Right lobe of liver (tissue), 6 donors: ENCODE measurements at regions not wholly inside any gene's neighbourhood (a gene's known extent, or its start where the extent isn't known, plus 50 kb on each side); places are given as distances from the start of the nearest gene placed in this dataset.

Experiments used
- ATAC-seq, 4 donors: fragments of 200-7000 bp; cut with Tn5 transposase; one replicate each; pipeline ENCODE4 v1.9.1; 2020; ENCODE audit warnings: mild to moderate bottlenecking in 4 of 4, moderate library complexity in 4 of 4
- DNase-seq, 3 donors: peaks; one replicate each; pipeline ENCODE4 v3.0.0-alpha.2; 2020
- H3K27ac ChIP-seq, 3 donors: fragments of 200-600 bp; one replicate each; pipeline ENCODE4 v1.8.0; 2022
- H3K27me3 ChIP-seq, 2 donors: fragments of 200-600 bp; one replicate each; pipeline ENCODE4 v1.8.0; 2022
- H3K36me3 ChIP-seq, 4 donors: fragments of 200-600 bp; sonication (generic) in 1 of 4; one replicate each; pipeline versions ENCODE4 v1.5.1 to v1.8.0; 2017 to 2022; ENCODE audit warnings: control low read depth in 1 of 4
- H3K4me1 ChIP-seq, 4 donors: fragments of 200-600 bp; sonication (generic) in 1 of 4; one replicate each; pipeline versions ENCODE4 v1.5.1 to v1.8.0; 2017 to 2022; ENCODE audit warnings: control low read depth in 1 of 4
- H3K4me3 ChIP-seq, 3 donors: fragments of 200-600 bp; one replicate each; pipeline ENCODE4 v1.8.0; 2022
- H3K9me3 ChIP-seq, 4 donors: fragments of 200-600 bp; sonication (generic) in 1 of 4; one replicate each; pipeline versions ENCODE4 v1.5.1 to v1.8.0; 2017 to 2022; ENCODE audit warnings: control low read depth in 1 of 4
- POLR2A ChIP-seq: fragments of 450-650 bp; IDR thresholded peaks from one replicate; pipeline ENCODE4 v1.6.1; 2017; ENCODE audit warnings: antibody characterized with exemption, mild to moderate bottlenecking
- whole genome bisulfite sequencing: methylation state at CpG from one replicate; pipeline ENCODE4 v1.1.6; 2018; ENCODE audit warnings: low coverage, low lambda C conversion rate; ENCODE audit not compliant: insufficient coverage; ENCODE audit errors: missing lambda C conversion rate; 5-methylcytosine and 5-hydroxymethylcytosine counted together
- intact Hi-C, 2 donors: fragments of 100-400 bp; cut with DNase I; formaldehyde crosslinking; loops; one replicate each; pipeline versions ENCODE4 v1.11.2 to v1.14.1; 2022
- TF ChIP-seq, protein P1 (sequence below), 4 donors: fragments of 200-600 bp in 3 of 4; fragments of 450-650 bp in 1 of 4; IDR thresholded peaks; one replicate each; pipeline versions ENCODE4 v1.5.1 to v1.8.0; 2016 to 2022; ENCODE audit warnings: antibody characterized with exemption in 4 of 4, mild to moderate bottlenecking in 2 of 4
- donor health status: DM: no; HTN: yes; CAD: no.
- donor health status: DM: no; HTN: no; CAD: no.
- donor health status: DM: no; HTN: no; CAD: no.
- donor health status: DM: no; HTN: yes; CAD: no.
- donor health status: DM: no; HTN: yes; CAD: no.

DNA sequence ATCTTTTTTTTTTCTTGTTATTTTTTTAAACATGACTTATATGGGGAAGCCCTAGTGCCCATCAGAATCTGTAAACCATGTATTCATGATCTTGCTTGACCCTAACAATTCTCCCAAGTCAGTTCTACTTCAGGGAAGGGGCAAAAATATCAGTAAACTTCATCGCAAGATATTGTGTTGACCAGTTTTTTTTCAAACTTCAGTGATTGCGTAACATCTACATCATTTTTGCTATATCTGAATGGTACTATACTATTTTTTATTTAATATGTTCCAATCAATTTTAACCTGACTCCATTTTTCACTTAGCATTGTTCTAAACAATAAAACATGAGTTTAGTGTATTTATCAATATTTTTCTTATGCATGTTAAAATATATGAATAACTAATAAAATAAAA lies 221.2 kb downstream of the NKX6-1 start:
- WGBS, result 48% methylated on average over 2 of the region's 2 CpGs
- no peak for DNase-seq
- no peak for ATAC-seq
- no peaks in the 10 kb centered on the region for H3K27me3 ChIP-seq
- TF ChIP-seq, protein P1, sequence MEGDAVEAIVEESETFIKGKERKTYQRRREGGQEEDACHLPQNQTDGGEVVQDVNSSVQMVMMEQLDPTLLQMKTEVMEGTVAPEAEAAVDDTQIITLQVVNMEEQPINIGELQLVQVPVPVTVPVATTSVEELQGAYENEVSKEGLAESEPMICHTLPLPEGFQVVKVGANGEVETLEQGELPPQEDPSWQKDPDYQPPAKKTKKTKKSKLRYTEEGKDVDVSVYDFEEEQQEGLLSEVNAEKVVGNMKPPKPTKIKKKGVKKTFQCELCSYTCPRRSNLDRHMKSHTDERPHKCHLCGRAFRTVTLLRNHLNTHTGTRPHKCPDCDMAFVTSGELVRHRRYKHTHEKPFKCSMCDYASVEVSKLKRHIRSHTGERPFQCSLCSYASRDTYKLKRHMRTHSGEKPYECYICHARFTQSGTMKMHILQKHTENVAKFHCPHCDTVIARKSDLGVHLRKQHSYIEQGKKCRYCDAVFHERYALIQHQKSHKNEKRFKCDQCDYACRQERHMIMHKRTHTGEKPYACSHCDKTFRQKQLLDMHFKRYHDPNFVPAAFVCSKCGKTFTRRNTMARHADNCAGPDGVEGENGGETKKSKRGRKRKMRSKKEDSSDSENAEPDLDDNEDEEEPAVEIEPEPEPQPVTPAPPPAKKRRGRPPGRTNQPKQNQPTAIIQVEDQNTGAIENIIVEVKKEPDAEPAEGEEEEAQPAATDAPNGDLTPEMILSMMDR (IDR thresholded peaks at IDR 0.05), result no peak
- TF ChIP-seq POLR2A, result no peak
- H3K27ac ChIP-seq, result no peak overlapping the region
- no peaks in the 10 kb centered on the region for H3K4me1 ChIP-seq
- intact Hi-C loops, result no loop called here
- no peaks in the 10 kb centered on the region for H3K9me3 ChIP-seq
- H3K4me3 ChIP-seq, result no peak overlapping the region
- H3K36me3 ChIP-seq, result no peaks in the 10 kb centered on the region

DNA sequence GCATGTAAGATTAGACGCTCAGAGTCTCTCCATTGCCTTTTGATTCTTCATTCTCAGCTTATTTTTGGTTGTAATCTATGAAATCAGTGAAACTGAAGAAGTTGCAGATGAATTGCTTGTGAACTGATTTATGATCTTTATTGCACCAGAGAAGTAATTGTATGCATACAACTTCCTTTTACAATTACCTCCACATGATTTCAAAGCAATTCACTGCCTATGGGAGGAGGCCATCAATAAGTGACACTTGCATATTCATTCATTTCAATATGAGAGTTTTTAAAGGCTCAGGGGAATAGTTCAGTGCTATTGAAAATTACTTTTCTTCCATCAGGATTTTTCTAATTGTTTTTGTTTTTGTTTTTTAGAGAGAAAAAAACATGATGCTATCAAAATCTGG lies 222.3 kb downstream of the NKX6-1 start:
- Histone ChIP-seq H3K27ac (no peak overlapping the region), H3K4me1 (no peaks in the 10 kb centered on the region), H3K4me3 (no peak overlapping the region), H3K36me3 (no peaks in the 10 kb centered on the region), H3K27me3 (no peaks in the 10 kb centered on the region), H3K9me3 (no peaks in the 10 kb centered on the region)
- intact Hi-C loops, result no loop called here
- ATAC-seq (no peak), DNase-seq (no peak)
- 71% methylated on average over 1 of the region's 1 CpG for WGBS
- TF ChIP-seq, protein P1 (IDR thresholded peaks at IDR 0.05), result no peak
- no peak for TF ChIP-seq POLR2A

DNA sequence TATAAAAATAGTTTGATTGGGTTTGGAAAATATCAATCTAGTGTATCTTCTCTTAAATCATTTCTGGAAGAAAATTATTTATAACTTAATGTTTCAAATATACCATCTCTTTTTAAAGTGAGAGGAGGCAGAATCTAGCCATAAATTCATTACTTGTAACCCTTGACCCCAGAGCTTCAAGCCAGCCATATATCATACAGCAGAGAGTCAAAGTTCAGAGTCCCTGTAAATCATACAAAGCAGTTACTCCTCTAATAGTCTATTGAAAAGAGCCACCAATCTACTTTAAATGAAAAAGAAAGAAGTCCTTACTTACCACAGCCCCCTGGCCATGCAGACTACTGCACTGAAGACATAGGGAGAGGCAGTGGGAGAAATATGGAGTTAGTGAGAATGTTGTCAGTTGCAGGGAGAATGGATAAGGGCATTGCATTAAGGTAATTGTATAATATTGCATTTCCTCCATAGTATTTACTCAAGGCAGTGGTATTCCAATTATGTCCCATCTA lies 229.5 kb downstream of the NKX6-1 start:
- Histone ChIP-seq H3K36me3 (no peaks in the 10 kb centered on the region), H3K4me1 (no peaks in the 10 kb centered on the region), H3K4me3 (no peak overlapping the region), H3K27me3 (no peaks in the 10 kb centered on the region), H3K27ac (no peak overlapping the region), H3K9me3 (no peaks in the 10 kb centered on the region)
- ATAC-seq, result no peak
- intact Hi-C loops, result no loop called here
- DNase-seq, result no peak
- TF ChIP-seq, protein P1 (IDR thresholded peaks at IDR 0.05), result no peak
- no peak for TF ChIP-seq POLR2A

DNA sequence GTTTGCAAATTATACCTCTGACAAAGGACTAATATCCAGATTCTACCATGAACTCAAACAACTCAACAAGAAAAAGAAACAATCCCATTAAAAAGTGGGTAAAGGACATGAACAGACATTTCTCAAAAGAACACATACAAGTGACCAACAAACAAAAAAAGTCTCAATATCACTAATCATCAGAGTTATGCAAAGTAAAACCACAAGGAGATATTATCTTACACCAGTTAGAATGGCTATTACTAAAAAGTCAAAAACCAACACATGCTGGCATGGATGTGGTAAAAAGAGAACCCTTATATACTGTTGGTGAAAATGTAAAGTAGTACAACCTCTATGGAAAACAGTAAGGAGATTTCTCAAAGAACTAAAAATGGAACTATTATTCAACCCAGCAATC lies 234.4 kb downstream of the NKX6-1 start:
- intact Hi-C loops, result no loop called here
- TF ChIP-seq, protein P1 (IDR thresholded peaks at IDR 0.05), result no peak
- no peak for TF ChIP-seq POLR2A
- Histone ChIP-seq H3K27me3 (no peaks in the 10 kb centered on the region), H3K27ac (no peak overlapping the region), H3K4me3 (no peak overlapping the region), H3K9me3 (no peaks in the 10 kb centered on the region), H3K36me3 (no peaks in the 10 kb centered on the region), H3K4me1 (no peaks in the 10 kb centered on the region)
- no peak for ATAC-seq
- no peak for DNase-seq

DNA sequence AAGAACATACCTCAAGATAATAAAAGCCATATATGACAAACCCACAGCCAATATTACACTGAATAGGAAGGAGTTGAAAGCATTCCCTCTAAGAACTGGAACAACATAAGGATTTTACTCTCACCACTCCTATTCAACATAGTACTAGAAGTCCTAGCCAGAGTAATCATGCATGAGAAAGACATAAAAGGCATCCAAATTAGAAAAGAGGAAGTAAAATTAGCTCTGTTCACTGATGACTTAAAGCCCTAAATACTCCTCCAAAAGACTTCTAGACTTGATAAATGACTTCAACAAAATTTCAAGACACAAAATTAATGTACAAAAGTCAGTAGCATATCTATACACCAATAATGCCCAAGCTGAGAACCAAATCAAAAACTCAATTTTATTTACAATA lies 235.7 kb downstream of the NKX6-1 start:
- H3K4me1 ChIP-seq, result no peaks in the 10 kb centered on the region
- H3K4me3 ChIP-seq, result no peak overlapping the region
- intact Hi-C loops, result no loop called here
- H3K36me3 ChIP-seq, result no peaks in the 10 kb centered on the region
- no peak for ATAC-seq
- no peak for DNase-seq
- no peaks in the 10 kb centered on the region for H3K27me3 ChIP-seq
- no peak for TF ChIP-seq POLR2A
- TF ChIP-seq, protein P1 (IDR thresholded peaks at IDR 0.05), result no peak
- no peaks in the 10 kb centered on the region for H3K9me3 ChIP-seq
- H3K27ac ChIP-seq, result no peak overlapping the region
